K562 (cell line): ENCODE measurements at regions not wholly inside any gene's neighbourhood (a gene's known extent, or its start where the extent isn't known, plus 50 kb on each side); places are given as distances from the start of the nearest gene placed in this dataset.

ENCODE experiments used
- CHAMP1 ChIP-seq: fragments of 450-650 bp; IDR thresholded peaks from 2 replicates; pipeline ENCODE4 v1.6.1; 2016; ENCODE audit warnings: mild to moderate bottlenecking
- ELF4 ChIP-seq: fragments of 450-650 bp; formaldehyde crosslinking; IDR thresholded peaks from 2 replicates; pipeline ENCODE4 v1.4.0; 2022; ENCODE audit warnings: missing genetic modification characterization
- EP300 ChIP-seq: IDR thresholded peaks from 2 replicates; pipeline ENCODE4 v1.6.1; 2012; ENCODE audit warnings: low read length, improper control_type of control experiment
- HES1 ChIP-seq: fragments of 450-650 bp; IDR thresholded peaks from 2 replicates; pipeline ENCODE4 v1.6.1; 2016; ENCODE audit warnings: low read depth, mild to moderate bottlenecking, moderate library complexity
- HIVEP1 ChIP-seq: fragments of 250-450 bp; sonication (Bioruptor Pico); IDR thresholded peaks from 2 replicates; pipeline ENCODE4 v1.4.0; 2020; ENCODE audit warnings: mild to moderate bottlenecking
- KLF10 ChIP-seq: fragments of 250-450 bp; sonication (Bioruptor Pico); IDR thresholded peaks from 2 replicates; pipeline ENCODE4 v1.6.1; 2021; ENCODE audit warnings: matching md5 sums
- LCOR ChIP-seq: sonication (generic); formaldehyde crosslinking; IDR thresholded peaks from 2 replicates; pipeline ENCODE4 v1.8.0; 2022; ENCODE audit warnings: mild to moderate bottlenecking, missing genetic modification reagents
- MAFG ChIP-seq: fragments of 450-650 bp; conservative IDR thresholded peaks from 2 replicates; pipeline ENCODE4 v1.6.1; 2016; ENCODE audit warnings: missing genetic modification characterization, missing compliant biosample characterization
- MCM5 ChIP-seq: fragments of 450-650 bp; IDR thresholded peaks from 2 replicates; pipeline ENCODE4 v1.6.1; 2016; ENCODE audit warnings: low read depth
- MIER1 ChIP-seq: fragments of 450-650 bp; IDR thresholded peaks from 2 replicates; pipeline ENCODE4 v1.6.1; 2016; ENCODE audit warnings: antibody characterized with exemption, mild to moderate bottlenecking, low read depth
- MYNN ChIP-seq, 2 experiments: sonication (generic); formaldehyde crosslinking in 1 of 2; IDR thresholded peaks; 2 replicates each; pipeline versions ENCODE4 v1.5.0 to v1.6.1; 2016 to 2020; ENCODE audit warnings: antibody characterized with exemption in 1 of 2, missing genetic modification reagents in 1 of 2
- RCOR1 ChIP-seq, 2 experiments: IDR thresholded peaks; 2 replicates each; pipeline ENCODE4 v1.6.1; 2012; ENCODE audit warnings: low read depth in 2 of 2, low read length in 2 of 2, borderline replicate concordance in 1 of 2, improper control_type of control experiment in 1 of 2
- TAF9B ChIP-seq: fragments of 450-650 bp; IDR thresholded peaks from 2 replicates; pipeline ENCODE4 v1.6.1; 2018; ENCODE audit warnings: mild to moderate bottlenecking; ENCODE audit not compliant: partially characterized antibody
- TRIM25 ChIP-seq: fragments of 450-650 bp; IDR thresholded peaks from 2 replicates; pipeline ENCODE4 v1.7.0; 2016; ENCODE audit warnings: borderline replicate concordance
- ZC3H11A ChIP-seq: IDR thresholded peaks from 2 replicates; pipeline ENCODE4 v1.6.1; 2012; ENCODE audit warnings: low read depth, low read length, improper control_type of control experiment
- ZNF263 ChIP-seq: sonication (generic); formaldehyde crosslinking; IDR thresholded peaks from 2 replicates; pipeline ENCODE4 v1.8.0; 2022; ENCODE audit warnings: mild to moderate bottlenecking, missing genetic modification reagents, borderline replicate concordance
- ZNF384 ChIP-seq: IDR thresholded peaks from 2 replicates; pipeline ENCODE4 v1.6.1; 2012; ENCODE audit warnings: low read depth, low read length, improper control_type of control experiment
- ZNF584 ChIP-seq: fragments of 200-800 bp; sonication (Bioruptor generic); IDR thresholded peaks from 2 replicates; pipeline ENCODE4 v1.6.1; 2016; ENCODE audit warnings: low read depth, mild to moderate bottlenecking, missing genetic modification characterization, missing compliant biosample characterization
- ZNF586 ChIP-seq: fragments of 450-650 bp; formaldehyde crosslinking; conservative IDR thresholded peaks from 2 replicates; pipeline ENCODE4 v1.4.0; 2020; ENCODE audit warnings: mild to moderate bottlenecking, moderate library complexity
- ZNF639 ChIP-seq, 2 experiments: fragments of 200-800 bp in 1 of 2; sonication (Bioruptor generic) in 1 of 2; sonication (generic) in 1 of 2; formaldehyde crosslinking in 1 of 2; IDR thresholded peaks in 1 of 2; conservative IDR thresholded peaks in 1 of 2; 2 replicates each; pipeline versions ENCODE4 v1.5.0 to v1.6.1; 2016 to 2020; ENCODE audit warnings: missing compliant biosample characterization in 1 of 2, missing genetic modification characterization in 1 of 2, missing genetic modification reagents in 1 of 2
- ZNF79 ChIP-seq: fragments of 250-450 bp; sonication (Bioruptor Pico); IDR thresholded peaks from 2 replicates; pipeline ENCODE4 v1.4.0; 2020; ENCODE audit warnings: low read depth, mild to moderate bottlenecking, moderate library complexity

- no peak for TF ChIP-seq ZNF384
- TF ChIP-seq MAFG, result peak; percentile 41; the same call in 1 of the 2 replicates
- 0 out of 4 replicates have a peak, but pooled peaks of 1 of the 2 experiments have one; percentile 9 for TF ChIP-seq RCOR1 (IDR thresholded peaks at IDR 0.05; ENCODE audit: borderline replicate concordance in 1 of 2, low read depth in 2 of 2, low read length in 2 of 2)
- TF ChIP-seq MYNN (IDR thresholded peaks at IDR 0.05), result no peak
- TF ChIP-seq MYNN (CRISPR knock-in tag; IDR thresholded peaks at IDR 0.05), result no peak
- peak in 1 of 2 experiments; percentile 86; a peak in 2 of 4 replicates for TF ChIP-seq ZNF639 (CRISPR knock-in tag; conservative IDR thresholded peaks at IDR 0.05 in 1 of 2, IDR thresholded peaks at IDR 0.05 in 1 of 2)
- no peak for TF ChIP-seq KLF10 (CRISPR knock-in tag)
- TF ChIP-seq ELF4 (CRISPR knock-in tag), result no peak
- peak; percentile 28; the same call in 1 of the 2 replicates for TF ChIP-seq EP300
- TF ChIP-seq HIVEP1 (CRISPR knock-in tag), result no peak
- no peak for TF ChIP-seq HES1
- TF ChIP-seq ZC3H11A, result no peak
- TF ChIP-seq TRIM25, result no peak
- TF ChIP-seq ZNF584 (CRISPR knock-in tag), result peak; percentile 94
- no peak for TF ChIP-seq ZNF263
- no peak for TF ChIP-seq TAF9B
- no peak for TF ChIP-seq MIER1
- no peak for TF ChIP-seq MCM5
- no peak for TF ChIP-seq ZNF586
- peak; percentile 66; the same call in 1 of the 2 replicates for TF ChIP-seq ZNF79 (CRISPR knock-in tag)
- TF ChIP-seq CHAMP1, result no peak
- TF ChIP-seq LCOR, result no peak
Measured at GRCh38 chr11:57913715-57914704, 109.7 kb upstream of the OR9Q1 start (continued).
